HEK293 (cell line): ENCODE measurements at regions not wholly inside any gene's neighbourhood (a gene's known extent, or its start where the extent isn't known, plus 50 kb on each side); places are given as distances from the start of the nearest gene placed in this dataset.

ENCODE experiments used
- CTCF ChIA-PET: fragments of 350-600 bp; formaldehyde crosslinking; extraction: SDS; loops from one replicate; lab custom pipeline; 2021; ENCODE audit warnings: antibody characterized with exemption; lab: Yijun Ruan, JAX
- POLR2A ChIA-PET: fragments of 300-600 bp; formaldehyde crosslinking; extraction: SDS; loops from one replicate; lab custom pipeline; 2020; ENCODE audit warnings: antibody characterized with exemption, inconsistent platforms; lab: Yijun Ruan, JAX
- H3K27ac ChIP-seq: fragments of 200-500 bp; sonication (Bioruptor generic); 2 replicates; pipeline ENCODE4 v1.5.1; 2014; ENCODE audit warnings: low read depth, low read length, control low read depth, inconsistent platforms; ENCODE audit errors: extremely low read depth
- H3K36me3 ChIP-seq, 2 experiments: fragments of 200-500 bp in 1 of 2; sonication (Bioruptor generic) in 1 of 2; 1 replicate in 1 of 2; 2 replicates in 1 of 2; pipeline ENCODE4 v1.5.1; 2014 to 2017; ENCODE audit warnings: inconsistent platforms in 2 of 2, low read length in 2 of 2; ENCODE audit not compliant: control insufficient read depth in 2 of 2, insufficient read depth in 1 of 2
- H3K4me1 ChIP-seq: fragments of 200-500 bp; sonication (Bioruptor generic); 2 replicates; pipeline ENCODE4 v1.5.1; 2014; ENCODE audit warnings: mild to moderate bottlenecking, low read length, inconsistent platforms; ENCODE audit not compliant: control insufficient read depth, insufficient read depth
- H3K4me3 ChIP-seq: 2 replicates; pipeline ENCODE4 v1.5.1; 2011; ENCODE audit warnings: low read depth, mild to moderate bottlenecking, control low read depth, low read length, moderate library complexity
- H3K9me3 ChIP-seq: fragments of 200-500 bp; sonication (Bioruptor generic); 2 replicates; pipeline ENCODE4 v1.5.1; 2014; ENCODE audit warnings: low read depth, low read length, inconsistent platforms; ENCODE audit not compliant: control insufficient read depth, insufficient read depth
- GLIS1 ChIP-seq: fragments of 450-650 bp; formaldehyde crosslinking; IDR thresholded peaks from 2 replicates; pipeline ENCODE4 v1.5.1; 2016; ENCODE audit warnings: missing biosample characterization, missing genetic modification characterization
- IKZF3 ChIP-seq: fragments of 450-650 bp; IDR thresholded peaks from 2 replicates; pipeline ENCODE4 v1.5.0; 2018; ENCODE audit warnings: missing biosample characterization, mild to moderate bottlenecking, missing genetic modification characterization, moderate library complexity
- KLF7 ChIP-seq: fragments of 450-650 bp; formaldehyde crosslinking; IDR thresholded peaks from 2 replicates; pipeline ENCODE4 v1.5.1; 2016; ENCODE audit warnings: missing biosample characterization, missing genetic modification characterization, borderline replicate concordance
- TCF7L2 ChIP-seq: IDR thresholded peaks from 2 replicates; pipeline ENCODE4 v1.6.1; 2011; ENCODE audit warnings: low read depth, mild to moderate bottlenecking, inconsistent platforms, low read length, moderate library complexity, borderline replicate concordance
- TSHZ1 ChIP-seq: fragments of 450-650 bp; formaldehyde crosslinking; IDR thresholded peaks from 2 replicates; pipeline ENCODE4 v1.5.1; 2016; ENCODE audit warnings: missing biosample characterization, missing genetic modification characterization, borderline replicate concordance
- ZBTB17 ChIP-seq: fragments of 450-650 bp; formaldehyde crosslinking; IDR thresholded peaks from 2 replicates; pipeline ENCODE4 v1.5.1; 2016; ENCODE audit warnings: missing biosample characterization, missing genetic modification characterization
- ZBTB6 ChIP-seq: fragments of 450-650 bp; formaldehyde crosslinking; IDR thresholded peaks from 2 replicates; pipeline ENCODE4 v1.5.1; 2017; ENCODE audit warnings: missing biosample characterization, missing genetic modification characterization
- ZFP37 ChIP-seq: fragments of 450-650 bp; formaldehyde crosslinking; IDR thresholded peaks from 2 replicates; pipeline ENCODE4 v1.5.1; 2016; ENCODE audit warnings: missing biosample characterization, missing genetic modification characterization
- ZIC2 ChIP-seq: fragments of 450-650 bp; formaldehyde crosslinking; IDR thresholded peaks from 2 replicates; pipeline ENCODE4 v1.5.1; 2016; ENCODE audit warnings: missing biosample characterization, missing genetic modification characterization
- ZNF121 ChIP-seq: fragments of 450-650 bp; formaldehyde crosslinking; IDR thresholded peaks from 2 replicates; pipeline ENCODE4 v1.5.1; 2016; ENCODE audit warnings: missing biosample characterization, missing genetic modification characterization
- ZNF24 ChIP-seq: fragments of 450-650 bp; formaldehyde crosslinking; IDR thresholded peaks from 2 replicates; pipeline ENCODE4 v1.5.1; 2016; ENCODE audit warnings: missing biosample characterization, missing genetic modification characterization
- ZNF274 ChIP-seq, 2 experiments: fragments of 200-500 bp in 1 of 2; fragments of 450-650 bp in 1 of 2; sonication (Bioruptor generic) in 1 of 2; formaldehyde crosslinking in 1 of 2; IDR thresholded peaks; 2 replicates each; pipeline versions ENCODE4 v1.5.1 to v1.6.1; 2014 to 2016; ENCODE audit warnings: borderline replicate concordance in 1 of 2, inconsistent platforms in 1 of 2, low read length in 1 of 2, missing biosample characterization in 1 of 2, missing genetic modification characterization in 1 of 2
- ZNF350 ChIP-seq: fragments of 450-650 bp; formaldehyde crosslinking; IDR thresholded peaks from 2 replicates; pipeline ENCODE4 v1.5.0; 2017; ENCODE audit warnings: missing biosample characterization, mild to moderate bottlenecking, missing genetic modification characterization
- ZNF354C ChIP-seq: fragments of 450-650 bp; formaldehyde crosslinking; IDR thresholded peaks from 2 replicates; pipeline ENCODE4 v1.5.1; 2016; ENCODE audit warnings: missing biosample characterization, missing genetic modification characterization, low read depth, borderline replicate concordance
- ZNF366 ChIP-seq: fragments of 450-650 bp; formaldehyde crosslinking; conservative IDR thresholded peaks from 2 replicates; pipeline ENCODE4 v1.5.1; 2016; ENCODE audit warnings: missing biosample characterization, missing genetic modification characterization
- ZNF416 ChIP-seq: fragments of 450-650 bp; formaldehyde crosslinking; IDR thresholded peaks from 2 replicates; pipeline ENCODE4 v1.5.1; 2016; ENCODE audit warnings: missing biosample characterization, missing genetic modification characterization
- ZNF426 ChIP-seq: fragments of 450-650 bp; formaldehyde crosslinking; IDR thresholded peaks from 2 replicates; pipeline ENCODE4 v1.5.1; 2017; ENCODE audit warnings: missing biosample characterization, missing genetic modification characterization, mild to moderate bottlenecking, inconsistent platforms, moderate library complexity
- ZNF558 ChIP-seq: fragments of 450-650 bp; formaldehyde crosslinking; IDR thresholded peaks from 2 replicates; pipeline ENCODE4 v1.5.1; 2016; ENCODE audit warnings: missing biosample characterization, missing genetic modification characterization
- ZNF600 ChIP-seq: fragments of 450-650 bp; formaldehyde crosslinking; IDR thresholded peaks from 2 replicates; pipeline ENCODE4 v1.5.1; 2016; ENCODE audit warnings: missing biosample characterization, missing genetic modification characterization
- ZSCAN30 ChIP-seq: fragments of 450-650 bp; IDR thresholded peaks from 2 replicates; pipeline ENCODE4 v1.5.1; 2018; ENCODE audit warnings: missing biosample characterization, mild to moderate bottlenecking, missing genetic modification characterization, moderate library complexity
- TF ChIP-seq, protein P1 (sequence below): fragments of 450-650 bp; formaldehyde crosslinking; IDR thresholded peaks from 2 replicates; pipeline ENCODE4 v1.5.1; 2016; ENCODE audit warnings: missing biosample characterization, missing genetic modification characterization
- TF ChIP-seq, protein P2 (sequence below): fragments of 450-650 bp; formaldehyde crosslinking; IDR thresholded peaks from 2 replicates; pipeline ENCODE4 v1.5.1; 2016; ENCODE audit warnings: missing biosample characterization, missing genetic modification characterization

DNA sequence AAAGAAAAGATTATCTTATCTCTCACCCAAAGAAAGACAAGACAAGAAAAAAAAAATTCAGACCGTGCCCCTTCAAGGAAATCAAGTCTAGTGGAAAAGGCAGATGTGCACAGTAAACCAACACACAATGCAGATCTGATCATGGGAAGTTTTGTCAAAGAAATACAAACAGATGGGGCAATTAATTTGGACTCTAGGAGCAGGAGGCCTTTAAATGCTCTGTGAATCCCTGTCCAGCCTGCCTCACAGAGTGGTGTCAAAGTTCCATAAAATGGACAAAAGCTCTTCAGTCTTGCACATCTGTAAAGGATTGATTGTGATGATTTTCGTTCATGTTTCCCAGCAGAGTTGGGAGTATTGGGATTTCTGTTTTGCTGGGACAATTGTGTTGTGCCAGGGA lies 53.1 kb upstream of the TGM3 start:
- TF ChIP-seq ZNF354C (tag by site-specific recombination): no peak
- TF ChIP-seq ZNF600 (tag by site-specific recombination): no peak
- no peak for TF ChIP-seq TSHZ1 (tag by site-specific recombination)
- TF ChIP-seq KLF7 (tag by site-specific recombination): no peak
- no peak for TF ChIP-seq ZNF24 (tag by site-specific recombination)
- TF ChIP-seq ZBTB17: no peak
- TF ChIP-seq ZNF366 (tag by site-specific recombination): no peak
- no peak for TF ChIP-seq ZNF558
- no peak for TF ChIP-seq ZNF350 (tag by site-specific recombination)
- TF ChIP-seq ZNF426 (tag by site-specific recombination): no peak
- no peak for TF ChIP-seq ZFP37
- H3K4me1 ChIP-seq: peaks cover 19% of the 10 kb centered on the region
- H3K36me3 ChIP-seq: no peaks in the 10 kb centered on the region
- H3K27ac ChIP-seq: no peak overlapping the region
- no peaks in the 10 kb centered on the region for H3K9me3 ChIP-seq
- CTCF ChIA-PET: no interaction called here
- POLR2A ChIA-PET: no interaction called here
- no peak overlapping the region for H3K4me3 ChIP-seq

GRCh38 chr20:2244523-2244922 lies 51.3 kb upstream of the TGM3 start:
- Histone ChIP-seq H3K9me3 (no peaks in the 10 kb centered on the region), H3K27ac (no peak overlapping the region), H3K36me3 (no peaks in the 10 kb centered on the region), H3K4me3 (no peak overlapping the region), H3K4me1 (peaks cover 19% of the 10 kb centered on the region)
- ChIA-PET POLR2A (no interaction called here), CTCF (interaction anchor here (0.6 to 1.5 kb wide), 2 partner anchors 10 to 37 kb away, joined by 3 to 4 read pairs; no protein-coding TSS in a partner anchor)
- no peak for TF ChIP-seq KLF7 (tag by site-specific recombination)

GRCh38 chr20:2244993-2245392 lies 50.8 kb upstream of the TGM3 start:
- TF ChIP-seq ZNF416 (tag by site-specific recombination): no peak
- TF ChIP-seq, protein P1, sequence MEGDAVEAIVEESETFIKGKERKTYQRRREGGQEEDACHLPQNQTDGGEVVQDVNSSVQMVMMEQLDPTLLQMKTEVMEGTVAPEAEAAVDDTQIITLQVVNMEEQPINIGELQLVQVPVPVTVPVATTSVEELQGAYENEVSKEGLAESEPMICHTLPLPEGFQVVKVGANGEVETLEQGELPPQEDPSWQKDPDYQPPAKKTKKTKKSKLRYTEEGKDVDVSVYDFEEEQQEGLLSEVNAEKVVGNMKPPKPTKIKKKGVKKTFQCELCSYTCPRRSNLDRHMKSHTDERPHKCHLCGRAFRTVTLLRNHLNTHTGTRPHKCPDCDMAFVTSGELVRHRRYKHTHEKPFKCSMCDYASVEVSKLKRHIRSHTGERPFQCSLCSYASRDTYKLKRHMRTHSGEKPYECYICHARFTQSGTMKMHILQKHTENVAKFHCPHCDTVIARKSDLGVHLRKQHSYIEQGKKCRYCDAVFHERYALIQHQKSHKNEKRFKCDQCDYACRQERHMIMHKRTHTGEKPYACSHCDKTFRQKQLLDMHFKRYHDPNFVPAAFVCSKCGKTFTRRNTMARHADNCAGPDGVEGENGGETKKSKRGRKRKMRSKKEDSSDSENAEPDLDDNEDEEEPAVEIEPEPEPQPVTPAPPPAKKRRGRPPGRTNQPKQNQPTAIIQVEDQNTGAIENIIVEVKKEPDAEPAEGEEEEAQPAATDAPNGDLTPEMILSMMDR (tag by site-specific recombination): peak; percentile 29; the same call in 1 of the 2 replicates
- TF ChIP-seq ZNF274 (IDR thresholded peaks at IDR 0.05; ENCODE audit: low read length): no peak
- TF ChIP-seq ZNF274 (tag by site-specific recombination; IDR thresholded peaks at IDR 0.05; ENCODE audit: borderline replicate concordance): no peak
- TF ChIP-seq IKZF3: no peak
- no peak for TF ChIP-seq TCF7L2
- TF ChIP-seq, protein P2, sequence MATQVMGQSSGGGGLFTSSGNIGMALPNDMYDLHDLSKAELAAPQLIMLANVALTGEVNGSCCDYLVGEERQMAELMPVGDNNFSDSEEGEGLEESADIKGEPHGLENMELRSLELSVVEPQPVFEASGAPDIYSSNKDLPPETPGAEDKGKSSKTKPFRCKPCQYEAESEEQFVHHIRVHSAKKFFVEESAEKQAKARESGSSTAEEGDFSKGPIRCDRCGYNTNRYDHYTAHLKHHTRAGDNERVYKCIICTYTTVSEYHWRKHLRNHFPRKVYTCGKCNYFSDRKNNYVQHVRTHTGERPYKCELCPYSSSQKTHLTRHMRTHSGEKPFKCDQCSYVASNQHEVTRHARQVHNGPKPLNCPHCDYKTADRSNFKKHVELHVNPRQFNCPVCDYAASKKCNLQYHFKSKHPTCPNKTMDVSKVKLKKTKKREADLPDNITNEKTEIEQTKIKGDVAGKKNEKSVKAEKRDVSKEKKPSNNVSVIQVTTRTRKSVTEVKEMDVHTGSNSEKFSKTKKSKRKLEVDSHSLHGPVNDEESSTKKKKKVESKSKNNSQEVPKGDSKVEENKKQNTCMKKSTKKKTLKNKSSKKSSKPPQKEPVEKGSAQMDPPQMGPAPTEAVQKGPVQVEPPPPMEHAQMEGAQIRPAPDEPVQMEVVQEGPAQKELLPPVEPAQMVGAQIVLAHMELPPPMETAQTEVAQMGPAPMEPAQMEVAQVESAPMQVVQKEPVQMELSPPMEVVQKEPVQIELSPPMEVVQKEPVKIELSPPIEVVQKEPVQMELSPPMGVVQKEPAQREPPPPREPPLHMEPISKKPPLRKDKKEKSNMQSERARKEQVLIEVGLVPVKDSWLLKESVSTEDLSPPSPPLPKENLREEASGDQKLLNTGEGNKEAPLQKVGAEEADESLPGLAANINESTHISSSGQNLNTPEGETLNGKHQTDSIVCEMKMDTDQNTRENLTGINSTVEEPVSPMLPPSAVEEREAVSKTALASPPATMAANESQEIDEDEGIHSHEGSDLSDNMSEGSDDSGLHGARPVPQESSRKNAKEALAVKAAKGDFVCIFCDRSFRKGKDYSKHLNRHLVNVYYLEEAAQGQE (tag by site-specific recombination): no peak
- TF ChIP-seq ZIC2 (tag by site-specific recombination): 0 out of 2 replicates have a peak, but pooled peaks have one; percentile 19
- 0 out of 2 replicates have a peak, but pooled peaks have one; percentile 34 for TF ChIP-seq GLIS1
- no peak for TF ChIP-seq ZNF121 (tag by site-specific recombination)
- no peak for TF ChIP-seq ZBTB6 (tag by site-specific recombination)
- no peak for TF ChIP-seq ZSCAN30 (tag by site-specific recombination)
- ChIA-PET CTCF (interaction anchor here (0.5 to 1.5 kb wide), 4 partner anchors 10 to 232 kb away, joined by 3 to 5 read pairs (median 4); no protein-coding TSS in a partner anchor), POLR2A (no interaction called here)
- Histone ChIP-seq H3K4me3 (no peak overlapping the region), H3K9me3 (no peaks in the 10 kb centered on the region), H3K36me3 (no peaks in the 10 kb centered on the region), H3K27ac (no peak overlapping the region), H3K4me1 (peaks cover 19% of the 10 kb centered on the region)
